GM18498 (cell line): ENCODE measurements at regions not wholly inside any gene's neighbourhood (a gene's known extent, or its start where the extent isn't known, plus 50 kb on each side); places are given as distances from the start of the nearest gene placed in this dataset.

Source experiments
- ATAC-seq: cut with Tn5 transposase; IDR thresholded peaks from one replicate; pipeline ENCODE4 v1.9.1; 2021; ENCODE audit warnings: mild to moderate bottlenecking, moderate library complexity; ENCODE audit not compliant: unreplicated experiment

- no peak for ATAC-seq
These were observed 189.7 kb upstream of the CDKN3 start for GRCh38 chr14:54207075-54207474.

GRCh38 chr14:54207476-54208462 is 189.0 kb upstream of the CDKN3 start:
- no peak for ATAC-seq

- no peak for ATAC-seq
These were observed 188.1 kb upstream of the CDKN3 start for GRCh38 chr14:54208751-54209150.

GRCh38 chr14:54209511-54210250 is 187.1 kb upstream of the CDKN3 start:
- no peak for ATAC-seq

GRCh38 chr14:54211551-54212308 is 185.1 kb upstream of the CDKN3 start:
- no peak for ATAC-seq

DNA sequence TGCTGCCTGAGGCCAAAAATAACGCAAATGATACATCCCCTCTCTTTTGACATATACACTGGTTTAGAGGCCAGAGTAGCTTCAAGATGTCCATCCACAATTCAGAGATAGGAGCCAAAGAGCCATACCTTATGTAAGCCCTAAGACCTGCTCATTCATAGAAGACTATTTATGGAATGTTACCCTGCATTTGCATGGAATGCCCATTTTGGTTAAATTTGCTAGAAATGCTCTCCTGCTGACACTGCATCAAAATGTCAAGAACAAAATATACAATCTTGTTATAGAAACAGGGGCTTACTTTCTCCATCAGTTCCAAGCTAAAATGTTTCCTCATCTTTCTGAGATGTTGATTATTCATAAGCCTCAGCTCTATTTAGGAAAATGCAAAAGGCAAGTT is 183.3 kb upstream of the CDKN3 start:
- no peak for ATAC-seq

GRCh38 chr14:54216827-54217226 is 180.0 kb upstream of the CDKN3 start:
- no peak for ATAC-seq

DNA sequence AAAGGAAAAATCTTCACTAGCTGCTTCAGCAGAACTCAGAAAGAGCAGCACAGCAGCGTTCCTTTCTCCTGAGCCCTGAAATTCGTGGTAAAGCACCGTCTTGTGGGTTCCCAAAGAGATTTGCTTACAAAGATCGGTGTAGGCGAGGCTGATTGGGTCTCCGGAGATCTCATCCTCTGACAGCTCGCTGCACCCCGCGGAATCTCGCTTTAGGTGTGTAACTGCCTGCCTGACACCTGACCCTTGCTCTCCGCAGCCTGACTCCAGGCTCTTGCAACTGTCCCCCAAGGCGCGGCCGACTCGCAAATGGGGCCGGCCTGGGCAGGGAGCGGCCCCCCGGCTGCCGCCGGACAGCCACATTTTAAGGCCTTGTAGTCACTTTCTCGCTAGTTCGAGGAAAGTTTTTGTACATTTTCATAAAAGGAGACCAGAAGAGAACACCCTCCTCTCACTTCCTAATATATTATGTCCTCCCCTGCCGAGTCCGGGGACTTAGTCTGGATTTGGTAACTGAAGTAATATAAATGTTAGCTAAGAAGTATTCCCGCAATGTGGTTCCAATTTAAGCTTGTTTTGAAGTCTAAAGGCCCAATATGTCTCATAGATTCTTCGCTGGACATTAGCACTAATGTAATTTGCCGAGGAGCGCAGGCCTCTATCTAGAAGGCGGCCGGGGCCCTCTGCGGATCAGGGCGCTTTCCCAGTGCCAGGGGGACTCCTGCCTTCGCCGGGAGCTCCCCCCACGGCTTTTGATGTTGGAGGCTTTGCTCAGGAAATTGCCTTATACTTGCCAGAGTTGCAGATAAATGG is 177.3 kb upstream of the CDKN3 start:
- no peak for ATAC-seq

GRCh38 chr14:54220071-54220703 is 176.6 kb upstream of the CDKN3 start:
- no peak for ATAC-seq

- no peak for ATAC-seq
These were observed 175.9 kb upstream of the CDKN3 start for GRCh38 chr14:54220704-54221431.

DNA sequence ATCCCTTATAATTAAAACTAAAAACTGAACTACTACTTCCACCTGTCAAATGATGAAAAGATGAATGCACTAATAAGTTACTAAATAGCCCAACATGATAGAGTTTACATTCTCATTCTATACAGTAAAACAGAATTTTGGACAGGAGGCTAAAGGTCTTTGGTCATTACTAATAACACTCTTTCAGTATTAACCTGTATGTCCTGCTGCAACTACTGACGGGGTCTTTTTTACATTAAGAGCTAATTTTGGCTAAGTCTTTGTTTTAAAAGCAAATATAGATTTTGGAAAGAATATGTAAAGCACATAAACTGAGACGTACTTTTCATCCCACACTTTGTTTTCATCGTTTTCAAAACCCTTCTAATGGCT is 175.4 kb upstream of the CDKN3 start:
- ATAC-seq: no peak

GRCh38 chr14:54221971-54222370 is 174.8 kb upstream of the CDKN3 start:
- ATAC-seq: no peak

DNA sequence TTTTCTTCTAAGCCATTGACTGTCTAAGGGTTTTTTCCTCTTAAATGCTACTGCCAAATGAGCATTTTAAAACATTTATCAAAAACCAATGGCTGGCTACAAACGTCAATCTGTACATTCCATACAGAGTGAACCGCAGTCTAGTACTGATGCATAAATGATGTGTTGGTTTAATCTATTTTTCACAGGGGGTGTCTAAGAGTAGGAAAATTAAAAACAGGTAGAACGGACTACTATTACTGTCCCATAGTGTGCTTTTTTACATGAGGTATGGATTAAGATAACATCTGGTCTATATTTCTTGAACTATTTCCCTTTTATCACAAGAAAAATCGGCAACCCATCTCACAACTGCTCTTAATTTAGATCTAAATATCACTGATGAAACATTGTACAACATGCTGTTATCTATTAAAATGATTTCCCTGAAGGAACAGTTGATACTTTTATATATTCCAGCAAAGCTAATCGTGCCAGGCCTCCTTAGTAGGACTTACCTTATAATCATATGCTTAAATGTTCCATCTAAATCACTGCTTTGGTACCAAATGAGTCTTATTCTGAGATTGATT is 172.9 kb upstream of the CDKN3 start:
- ATAC-seq: no peak

GRCh38 chr14:54225457-54226060 is 171.2 kb upstream of the CDKN3 start:
- no peak for ATAC-seq

- no peak for ATAC-seq
These were observed 170.7 kb upstream of the CDKN3 start for GRCh38 chr14:54226103-54226502.

GRCh38 chr14:54226558-54226957 is 170.2 kb upstream of the CDKN3 start:
- no peak for ATAC-seq

DNA sequence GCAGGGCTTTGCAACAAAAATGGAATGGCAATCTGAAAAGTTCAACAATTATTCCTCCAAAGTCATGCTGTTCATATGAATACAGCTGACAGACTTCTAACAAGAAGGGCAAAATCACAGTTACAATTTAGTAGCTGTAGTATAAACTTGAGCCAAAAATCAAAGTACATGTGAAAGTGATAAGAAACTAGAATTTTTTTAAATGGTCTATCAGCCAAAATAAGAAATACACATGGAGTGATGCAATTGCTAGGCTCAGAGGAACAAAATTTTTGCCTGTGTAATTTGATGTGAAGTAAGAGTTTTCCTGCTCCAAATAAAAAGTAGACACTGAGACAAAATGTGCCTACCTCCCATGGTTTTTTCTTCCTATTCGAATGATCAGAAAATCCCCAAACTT is 167.7 kb upstream of the CDKN3 start:
- ATAC-seq: no peak

DNA sequence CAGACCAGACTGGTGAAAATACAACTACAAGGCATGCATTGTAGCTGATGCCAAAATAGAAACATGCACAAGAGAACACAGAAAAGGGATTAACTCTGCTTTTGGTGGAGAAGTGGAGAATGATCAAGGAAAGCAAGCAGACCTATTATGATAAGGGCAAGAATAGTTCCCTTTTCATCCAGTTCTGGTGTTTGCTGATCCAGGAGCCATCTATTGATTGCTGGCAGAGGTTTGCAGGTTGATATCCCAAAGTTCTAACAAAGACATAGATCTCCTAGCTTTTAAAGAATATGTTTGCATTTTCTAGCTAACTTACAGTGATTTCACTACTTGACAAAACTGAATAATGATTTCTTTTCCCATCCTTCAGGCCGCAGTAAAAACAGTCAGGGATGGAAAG is 166.2 kb upstream of the CDKN3 start:
- no peak for ATAC-seq

DNA sequence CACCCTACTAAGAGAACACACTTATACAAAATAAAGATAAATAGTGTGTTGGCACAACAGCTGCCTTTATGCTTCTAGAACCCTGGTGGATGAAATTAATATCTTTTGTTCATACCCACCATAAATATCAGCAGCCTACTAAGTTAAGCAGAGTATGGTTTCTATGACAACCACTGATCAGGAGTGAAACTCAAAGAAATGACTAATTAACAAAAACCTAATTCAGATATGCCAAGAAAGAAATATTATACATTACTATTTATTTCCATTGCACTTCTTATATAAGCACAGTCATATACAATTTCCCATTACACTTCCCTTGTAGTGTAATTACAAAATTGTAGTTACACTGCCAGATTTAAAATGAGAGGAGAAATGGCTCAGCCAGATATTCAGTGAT is 164.1 kb upstream of the CDKN3 start:
- ATAC-seq: no peak
